ENCODE measurements at regions not wholly inside any gene's neighbourhood (a gene's known extent, or its start where the extent isn't known, plus 50 kb on each side); places are given as distances from the start of the nearest gene placed in this dataset.

GRCh38 chr9:2281031-2281802, 266.1 kb downstream of the SMARCA2 start:
- no peaks in the 10 kb centered on the region for H3K36me3 ChIP-seq (ENCODE audit: low read depth, missing control alignments)
- intact Hi-C loops (cut with DNase I; ENCODE audit: low total_unique reads), result no loop called here
- no peak overlapping the region for H3K27ac ChIP-seq
- H3K4me3 ChIP-seq, result no peak overlapping the region
- WGBS, 2 donors, result 85% methylated on average over 13 of the region's 13 CpGs
- H3K27me3 ChIP-seq, result no peaks in the 10 kb centered on the region
- TF ChIP-seq CTCF (IDR thresholded peaks at IDR 0.05), result no peak
- TF ChIP-seq POLR2A (IDR thresholded peaks at IDR 0.05), result no peak
- H3K4me1 ChIP-seq, result no peaks in the 10 kb centered on the region
- DNase-seq, result no peak
- no peaks in the 10 kb centered on the region for H3K9me3 ChIP-seq

GRCh38 chr9:2281803-2282185, 266.6 kb downstream of the SMARCA2 start:
- DNase-seq, result no peak
- Histone ChIP-seq H3K27me3 (no peaks in the 10 kb centered on the region), H3K36me3 (ENCODE audit: low read depth, missing control alignments) (no peaks in the 10 kb centered on the region), H3K9me3 (no peaks in the 10 kb centered on the region), H3K27ac (no peak overlapping the region), H3K4me3 (no peak overlapping the region), H3K4me1 (no peaks in the 10 kb centered on the region)
- intact Hi-C loops (cut with DNase I; ENCODE audit: low total_unique reads), result no loop called here
- TF ChIP-seq CTCF (IDR thresholded peaks at IDR 0.05), result no peak
- no peak for TF ChIP-seq POLR2A (IDR thresholded peaks at IDR 0.05)
- WGBS, 2 donors, result 62 to 74% methylated on average over 2 of the region's 2 CpGs

GRCh38 chr9:2284770-2285169, 269.6 kb downstream of the SMARCA2 start:
- no peak for DNase-seq
- H3K4me1 ChIP-seq, result no peaks in the 10 kb centered on the region
- no peaks in the 10 kb centered on the region for H3K9me3 ChIP-seq
- H3K27me3 ChIP-seq, result no peaks in the 10 kb centered on the region
- intact Hi-C loops (cut with DNase I; ENCODE audit: low total_unique reads), result no loop called here
- H3K4me3 ChIP-seq, result no peak overlapping the region
- no peak overlapping the region for H3K27ac ChIP-seq
- no peaks in the 10 kb centered on the region for H3K36me3 ChIP-seq (ENCODE audit: low read depth, missing control alignments)
- WGBS, 2 donors, result 95 to 100% methylated on average over 1 of the region's 1 CpG
- TF ChIP-seq CTCF (IDR thresholded peaks at IDR 0.05), result no peak
- no peak for TF ChIP-seq POLR2A (IDR thresholded peaks at IDR 0.05)

- Histone ChIP-seq H3K27me3 (no peaks in the 10 kb centered on the region), H3K4me3 (no peak overlapping the region), H3K27ac (no peak overlapping the region), H3K9me3 (no peaks in the 10 kb centered on the region), H3K4me1 (no peaks in the 10 kb centered on the region), H3K36me3 (ENCODE audit: low read depth, missing control alignments) (no peaks in the 10 kb centered on the region)
- WGBS, 2 donors, result 92 to 94% methylated on average over 10 of the region's 10 CpGs
- TF ChIP-seq POLR2A (IDR thresholded peaks at IDR 0.05), result no peak
- no peak for TF ChIP-seq CTCF (IDR thresholded peaks at IDR 0.05)
- intact Hi-C loops (cut with DNase I; ENCODE audit: low total_unique reads), result no loop called here
- DNase-seq, result no peak
Observed at GRCh38 chr9:2285416-2286332, 270.5 kb downstream of the SMARCA2 start.

Data from testis (tissue), 2 donors.